LHCN-M2 (cell line): ENCODE measurements at regions not wholly inside any gene's neighbourhood (a gene's known extent, or its start where the extent isn't known, plus 50 kb on each side); places are given as distances from the start of the nearest gene placed in this dataset.
A peak's percentile ranks its signal among the peaks of the same experiment; 100 is the strongest.

Experiments used
- DNase-seq: peaks from one replicate; pipeline ENCODE4 v3.0.0-alpha.2; 2012; ENCODE audit warnings: low read depth

DNA sequence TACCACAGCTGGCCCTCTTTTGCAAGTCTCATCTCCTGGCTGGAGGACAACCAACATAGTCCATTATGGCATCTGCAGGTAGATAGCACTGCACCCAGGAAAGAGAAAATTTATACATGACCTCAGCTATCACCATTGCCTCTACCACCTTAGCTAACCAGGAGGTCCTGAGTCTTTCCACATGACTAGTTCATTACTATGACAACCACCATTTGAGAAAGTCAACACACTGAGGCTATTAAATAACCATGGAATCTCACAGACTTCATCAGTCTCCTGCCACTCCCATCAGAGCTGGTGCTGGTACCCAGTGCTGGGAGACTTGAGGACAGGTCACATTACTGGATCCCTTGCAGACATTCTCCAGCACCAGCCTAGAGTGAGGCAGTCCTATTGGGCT lies 285.9 kb downstream of the GBA3 start:
- no peak for DNase-seq

DNA sequence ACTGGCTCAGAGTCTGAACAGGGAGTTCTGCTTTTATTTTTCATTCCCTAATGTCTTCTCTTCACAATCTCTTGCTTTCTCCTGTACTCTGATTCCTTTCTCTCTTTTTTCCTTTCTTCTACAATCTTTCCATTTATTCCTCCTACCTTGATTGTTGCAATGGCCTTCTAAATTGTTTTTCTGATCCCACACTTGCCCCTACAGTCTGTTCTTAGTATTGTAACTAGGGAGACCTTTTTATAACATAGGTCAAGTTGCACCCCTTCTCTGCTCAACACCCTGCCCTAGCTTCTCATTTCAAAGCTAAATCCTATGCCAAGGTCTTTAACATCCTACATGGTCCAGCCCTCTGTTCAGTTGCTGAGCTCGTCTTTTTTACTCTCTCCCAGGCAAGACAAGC lies 277.9 kb downstream of the GBA3 start:
- no peak for DNase-seq

DNA sequence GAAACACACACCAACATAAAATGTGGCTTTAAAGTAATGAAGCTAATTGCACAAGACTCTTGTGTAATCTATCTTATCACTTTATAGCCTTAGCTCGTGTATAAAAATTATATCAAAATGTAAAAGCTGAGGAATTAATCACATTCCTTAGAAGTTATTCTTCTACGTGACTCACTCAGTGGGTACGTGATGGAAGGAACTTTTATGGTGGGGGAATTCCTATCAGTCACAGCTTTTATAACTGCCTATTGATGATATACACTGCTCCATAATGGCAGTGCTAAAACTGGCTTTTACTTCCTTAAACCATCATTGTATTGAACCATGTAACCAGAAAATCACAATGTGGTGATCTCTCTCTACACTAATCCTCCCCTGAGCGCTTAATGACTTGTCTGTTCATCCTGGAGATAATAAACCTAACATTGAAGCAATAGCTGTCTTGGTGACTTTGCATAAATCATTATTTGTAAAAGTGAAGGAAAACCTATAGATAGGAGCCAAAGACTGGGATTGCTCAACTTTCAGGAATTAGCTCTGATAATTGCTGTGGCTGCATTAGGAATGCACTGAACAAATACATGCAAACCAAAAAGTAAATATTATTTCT lies 276.7 kb downstream of the GBA3 start:
- peak; percentile 64 for DNase-seq

DNA sequence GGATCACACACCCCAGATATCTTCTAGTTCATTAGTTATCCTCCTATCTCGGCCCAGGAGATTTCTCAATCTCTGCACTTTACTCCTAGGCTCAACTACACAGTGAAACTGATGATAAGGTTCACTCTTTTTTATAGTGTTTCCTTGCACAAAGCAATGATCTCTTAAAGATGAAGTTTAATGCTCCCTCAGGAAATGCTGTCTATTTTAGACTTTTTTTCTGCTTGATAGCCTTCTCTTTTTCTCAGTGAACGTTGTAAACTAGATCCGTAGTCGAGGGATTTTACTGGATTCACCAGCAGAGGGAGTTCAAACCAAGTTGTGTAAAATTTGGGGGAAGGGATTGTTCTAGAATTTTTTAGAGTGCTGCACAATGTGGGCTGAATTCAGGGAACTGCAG lies 269.6 kb downstream of the GBA3 start:
- DNase-seq, result peak; percentile 56

DNA sequence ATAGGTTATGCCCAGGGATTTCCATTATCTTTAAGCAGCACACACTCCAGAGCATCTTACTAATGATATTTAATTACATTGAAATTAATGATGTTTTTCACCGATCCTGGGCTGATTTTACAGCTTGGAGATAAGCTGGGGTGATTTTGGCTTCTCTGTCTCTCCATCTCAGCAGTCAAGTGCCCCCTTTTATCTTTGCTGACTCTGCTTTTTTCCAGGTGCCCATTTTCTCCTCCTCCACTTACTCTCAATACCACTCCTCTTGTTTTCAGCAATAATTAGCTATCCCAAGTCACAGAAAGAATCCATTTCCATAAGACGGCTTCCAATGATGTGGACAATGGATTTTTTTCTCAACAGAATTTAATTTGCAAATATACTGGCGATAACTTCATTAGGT lies 266.7 kb downstream of the GBA3 start:
- DNase-seq, result no peak

DNA sequence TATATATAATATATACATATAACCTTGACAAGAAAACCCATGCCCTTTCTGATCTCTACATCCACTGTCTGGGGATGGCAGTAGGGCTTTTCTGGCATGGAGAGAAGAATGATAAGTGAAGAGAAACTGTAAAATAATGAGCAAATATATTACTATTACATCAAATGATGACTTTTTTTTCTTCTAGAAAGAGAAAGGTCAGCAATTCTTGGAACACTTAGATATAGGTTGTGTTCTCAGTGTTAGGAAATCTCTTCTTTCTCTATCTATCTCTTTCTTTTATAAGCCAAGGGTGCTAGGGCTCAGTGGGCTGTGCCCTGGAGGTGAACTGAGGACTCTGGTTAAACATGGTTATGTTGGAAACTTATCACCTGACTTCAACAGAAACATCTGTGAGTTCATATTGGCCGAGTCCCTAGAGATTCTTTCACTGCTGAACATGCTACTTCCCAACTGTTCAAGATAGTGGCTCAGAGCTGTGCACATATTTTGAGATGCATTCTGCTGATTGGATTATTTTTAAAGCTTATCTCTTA lies 265.1 kb downstream of the GBA3 start:
- no peak for DNase-seq

DNA sequence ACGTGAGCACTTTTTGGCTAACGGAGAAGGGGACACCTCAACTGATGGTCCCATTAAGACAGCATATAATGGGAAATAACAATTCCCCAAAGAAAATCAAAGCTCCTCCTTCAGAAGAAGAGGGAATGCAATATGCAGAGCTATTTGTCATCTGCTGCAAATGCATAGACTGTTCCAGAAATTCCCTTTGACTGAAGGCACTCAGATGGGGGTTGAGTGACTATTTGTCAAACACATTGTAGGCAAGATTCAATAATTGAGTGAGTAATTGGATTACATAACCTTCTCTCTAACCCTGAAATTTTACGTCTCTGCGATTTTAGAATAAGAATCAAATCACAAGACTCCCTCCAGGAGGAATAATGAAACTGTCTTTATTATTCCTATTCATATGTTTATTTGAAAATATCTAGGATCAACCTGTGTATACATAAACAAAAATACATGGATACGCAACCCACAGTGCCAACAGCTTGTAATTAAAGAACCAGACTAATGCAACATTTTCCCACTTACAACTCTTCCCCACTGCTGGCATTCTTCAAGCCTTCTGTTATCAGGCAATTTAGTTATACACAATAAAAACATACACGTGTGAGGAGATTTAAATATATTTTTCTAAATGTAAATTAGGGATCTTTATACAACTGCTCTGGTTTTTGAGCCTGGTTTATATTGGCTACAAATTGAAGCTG lies 256.6 kb downstream of the GBA3 start:
- no peak for DNase-seq

DNA sequence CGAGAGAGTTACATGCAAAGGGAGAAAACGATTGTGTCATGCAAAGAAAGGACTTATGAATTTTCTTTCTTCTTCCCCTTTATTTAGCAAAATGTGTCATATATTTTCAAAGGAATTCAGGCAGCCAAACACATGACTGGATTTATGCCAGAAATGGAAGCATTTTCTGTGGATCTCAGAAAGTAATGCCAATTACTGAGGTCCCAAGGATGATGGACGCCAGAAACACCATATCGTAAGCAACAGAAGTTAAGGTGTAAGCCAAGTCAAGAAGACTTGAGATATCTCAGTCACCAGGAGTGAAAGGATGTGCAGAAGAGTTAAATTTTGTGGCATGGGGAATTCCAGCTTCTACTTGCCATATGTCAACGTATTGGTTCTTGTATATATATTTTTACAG lies 255.1 kb downstream of the GBA3 start:
- DNase-seq, result no peak

DNA sequence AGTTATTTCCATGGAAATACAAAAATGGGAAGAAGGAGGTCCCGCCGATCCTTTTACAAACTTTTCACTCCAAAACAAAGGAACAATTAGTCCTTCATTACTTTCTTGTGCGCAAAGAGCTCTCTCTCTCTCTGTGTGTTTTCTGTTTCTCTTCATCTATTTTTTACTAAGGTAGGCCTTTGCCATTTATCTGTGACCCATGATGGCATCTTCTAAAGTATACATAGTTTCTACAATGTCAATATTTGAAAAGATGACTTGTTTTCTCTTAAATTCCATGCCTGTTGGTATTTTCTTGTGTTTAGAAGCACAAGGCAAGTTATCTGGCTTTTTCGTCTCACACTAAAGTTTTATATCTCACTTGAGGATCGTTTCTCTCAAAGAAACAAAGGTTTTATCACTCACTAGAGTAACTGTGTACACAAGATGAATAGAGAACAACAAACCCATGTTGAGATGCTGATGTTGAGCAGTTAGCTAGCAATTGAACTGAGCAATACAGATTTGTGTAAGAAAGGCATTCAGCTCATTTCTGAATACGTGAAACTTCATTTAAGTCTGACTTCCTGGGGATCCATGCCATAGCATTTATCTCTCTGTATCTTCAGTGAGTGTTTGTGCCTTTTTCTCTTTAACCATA lies 250.3 kb downstream of the GBA3 start:
- no peak for DNase-seq

DNA sequence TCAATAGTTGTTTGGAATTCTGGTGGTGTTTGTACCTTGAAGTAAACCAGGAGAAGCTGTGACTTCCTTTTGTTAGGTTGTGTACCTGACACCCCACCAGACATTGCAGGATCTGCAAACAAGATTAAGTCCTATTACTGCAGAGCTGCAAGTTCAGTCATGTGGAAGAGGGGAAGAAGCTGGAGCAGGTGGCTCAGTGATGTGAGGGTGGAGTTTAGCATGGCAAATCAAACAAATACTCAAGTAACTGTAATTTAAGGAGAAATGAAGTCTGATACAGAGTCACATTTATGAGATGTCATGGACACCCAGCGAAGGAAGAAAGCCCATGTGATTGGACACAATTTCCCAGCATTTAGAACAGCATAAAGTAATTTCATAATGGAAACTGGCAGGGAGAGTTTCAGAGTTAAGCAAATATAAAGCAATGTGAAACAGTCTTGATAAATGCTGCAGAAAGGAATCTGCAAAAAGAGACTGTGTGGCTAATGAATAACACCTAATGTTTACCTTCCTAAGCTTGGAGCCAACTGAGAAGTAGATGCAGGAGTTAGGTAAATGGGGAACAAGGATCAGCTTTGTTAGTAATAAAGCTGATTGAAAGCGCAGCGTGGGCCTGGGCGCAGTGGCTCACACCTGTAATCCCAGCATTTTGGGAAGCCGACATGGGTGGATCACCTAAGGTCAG lies 249.1 kb downstream of the GBA3 start:
- no peak for DNase-seq

DNA sequence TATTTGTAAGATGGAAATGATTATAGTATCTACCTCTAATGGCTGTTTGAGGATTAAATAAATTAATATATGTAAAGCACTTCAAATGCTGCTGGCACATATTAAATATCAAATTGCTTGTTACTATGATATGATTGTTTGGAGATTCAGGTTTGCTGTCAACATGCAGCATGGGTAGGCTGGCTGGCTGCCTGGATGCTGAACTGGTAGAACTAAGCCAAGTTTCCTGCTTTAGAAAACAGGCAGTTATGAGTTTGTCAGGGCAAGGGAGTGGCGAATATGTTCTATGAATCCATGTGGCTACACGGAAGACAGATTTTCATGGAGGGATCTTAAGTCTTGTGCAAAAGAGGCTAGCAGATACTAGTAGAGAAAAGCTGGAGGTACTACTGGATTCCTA lies 239.6 kb downstream of the GBA3 start:
- DNase-seq, result no peak

DNA sequence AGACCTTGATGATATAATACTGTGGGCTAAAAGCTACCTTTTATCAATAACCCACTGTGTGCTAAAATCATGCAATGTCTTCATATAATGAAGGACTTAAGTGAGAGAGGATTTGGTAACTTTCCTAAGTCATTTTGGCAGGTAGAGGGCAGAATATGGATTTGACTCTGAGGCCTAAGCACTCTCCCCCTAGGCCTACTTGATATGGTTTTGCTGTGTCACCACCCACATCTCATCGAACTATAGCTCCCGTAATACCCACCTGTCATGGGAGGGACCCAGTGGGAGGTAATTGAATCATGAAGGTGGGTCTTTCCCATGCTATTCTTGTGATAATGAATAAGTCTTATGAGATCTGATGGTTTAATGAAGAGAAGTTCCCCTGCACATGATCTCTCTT lies 229.7 kb downstream of the GBA3 start:
- no peak for DNase-seq

DNA sequence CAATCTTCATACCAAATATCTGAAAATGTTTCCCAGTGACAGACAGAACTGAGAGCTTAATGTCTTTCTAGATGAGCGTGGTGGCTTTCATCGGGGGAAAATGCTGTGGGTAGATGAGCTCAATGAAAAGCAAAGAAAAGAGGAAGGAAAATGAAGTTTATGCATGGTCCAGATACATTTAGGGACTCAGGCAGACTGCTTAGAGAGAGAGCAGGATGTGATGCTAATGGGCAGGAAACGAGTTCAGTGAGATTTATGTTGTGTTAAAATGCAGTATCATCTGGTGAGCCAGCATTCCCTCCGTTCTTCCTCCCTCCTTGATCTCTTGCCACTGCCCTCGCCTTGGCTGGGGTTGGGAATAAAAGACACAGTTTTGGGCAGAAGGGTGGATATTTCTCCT lies 229.2 kb downstream of the GBA3 start:
- DNase-seq, result no peak

DNA sequence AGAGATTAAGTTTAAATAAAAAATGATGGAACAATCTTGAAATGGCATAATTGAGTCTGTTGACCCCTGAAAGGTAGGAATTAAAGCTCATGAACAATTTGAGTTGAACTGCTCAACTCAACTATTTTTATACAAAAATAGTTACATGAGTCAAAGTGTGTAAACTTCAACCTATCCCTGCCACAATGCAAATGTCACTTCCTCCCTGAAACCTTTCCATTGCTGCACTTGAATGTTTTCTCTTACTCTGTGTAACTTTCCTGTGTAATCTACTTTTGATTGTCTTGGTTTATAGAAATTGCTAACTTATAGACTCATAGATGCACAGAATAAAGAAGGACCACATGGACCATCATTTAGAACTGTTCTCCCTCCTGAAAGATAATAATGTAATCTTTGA lies 218.5 kb downstream of the GBA3 start:
- no peak for DNase-seq

DNA sequence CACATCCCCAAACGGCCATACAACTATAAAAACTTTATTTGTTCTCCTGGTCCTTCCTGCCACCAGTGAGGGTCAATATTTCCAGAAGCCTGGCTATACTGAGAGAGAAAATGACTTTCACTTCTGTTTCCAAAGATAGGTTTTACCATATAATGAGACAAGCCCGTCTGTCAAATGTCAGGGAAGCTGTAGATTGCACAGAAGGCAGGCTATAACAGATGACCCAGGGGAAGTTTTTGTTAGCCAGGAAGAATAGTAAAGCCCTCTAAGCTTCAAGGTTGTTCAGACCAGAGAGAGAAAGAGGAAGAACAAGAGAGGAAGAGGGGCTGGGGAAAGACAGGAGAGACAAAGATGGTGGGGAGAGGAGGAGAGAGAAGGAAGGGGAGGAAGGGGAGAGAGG lies 217.5 kb downstream of the GBA3 start:
- no peak for DNase-seq

DNA sequence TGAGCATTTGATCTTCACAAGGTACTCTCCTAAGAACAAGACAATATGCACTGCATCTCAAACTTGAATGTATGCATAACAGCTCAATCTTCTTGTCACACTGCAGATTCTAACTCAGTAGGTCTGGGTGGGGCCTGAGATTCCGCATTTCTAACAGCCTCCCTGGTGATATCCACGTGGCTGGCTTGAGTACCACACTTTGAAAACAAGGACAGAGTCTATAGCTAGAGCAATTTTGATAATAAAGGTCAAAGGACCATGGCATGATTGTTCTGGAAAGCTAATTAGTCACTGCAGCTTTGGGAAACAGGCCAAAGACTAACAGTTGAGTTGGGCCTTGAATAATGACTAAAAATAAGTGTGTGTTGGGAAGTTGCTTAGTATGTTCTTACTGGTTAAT lies 213.3 kb downstream of the GBA3 start:
- DNase-seq, result no peak

DNA sequence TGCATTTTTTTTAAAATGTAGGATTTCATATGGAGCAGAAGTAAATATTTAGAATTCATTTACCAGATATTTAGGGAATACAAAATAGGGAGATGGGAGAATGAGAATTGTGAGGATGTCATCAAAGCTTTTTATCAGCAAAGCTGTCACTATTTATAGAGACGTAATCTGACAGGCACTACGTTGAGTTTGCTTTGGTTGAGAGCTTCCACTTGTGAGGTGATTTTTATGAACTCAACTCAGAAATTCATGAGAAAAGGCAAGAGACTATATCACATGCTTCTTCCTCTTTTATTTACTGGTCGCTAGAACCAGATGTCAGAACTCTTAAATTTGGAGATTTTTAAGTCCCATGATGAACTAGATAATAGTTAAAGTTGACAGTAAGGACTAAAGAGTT lies 211.2 kb downstream of the GBA3 start:
- no peak for DNase-seq

DNA sequence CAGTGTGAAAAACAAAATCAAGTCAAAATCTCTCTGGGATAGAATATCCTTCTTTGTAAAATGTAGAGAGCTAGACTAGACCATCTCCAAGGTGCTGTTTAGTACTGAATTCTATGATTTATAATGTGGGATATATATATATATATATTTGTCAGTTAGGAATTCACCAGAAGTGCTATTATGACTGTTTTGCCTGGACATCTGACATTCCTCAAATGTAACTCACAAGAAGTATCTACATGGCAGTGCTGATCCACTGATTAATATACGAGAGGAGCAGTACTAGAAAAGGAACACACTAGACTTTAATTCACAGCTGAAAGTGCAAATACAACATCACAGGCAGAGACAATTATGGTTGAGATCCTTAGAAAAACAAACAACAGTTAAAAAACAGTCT lies 208.9 kb downstream of the GBA3 start:
- DNase-seq, result peak; percentile 12

DNA sequence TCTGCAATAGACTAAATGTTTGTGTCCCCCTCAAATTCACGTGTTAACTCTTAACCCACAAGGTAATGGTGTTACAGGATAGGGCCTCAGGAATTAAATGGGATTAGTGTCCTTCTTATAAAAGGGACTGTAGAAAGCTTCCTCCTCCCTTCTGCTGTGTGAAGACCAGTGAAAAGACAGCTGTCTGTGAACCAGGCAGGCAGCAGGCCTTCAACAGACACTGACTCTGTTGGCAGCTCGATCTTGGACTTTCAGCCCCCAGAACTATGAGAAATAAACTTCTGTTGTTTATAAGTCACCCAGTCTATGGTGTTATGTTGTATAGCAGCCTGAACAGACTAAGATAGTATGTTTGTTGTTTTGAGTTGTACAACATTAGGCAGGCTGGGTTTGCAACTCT lies 208.1 kb downstream of the GBA3 start:
- DNase-seq, result no peak

DNA sequence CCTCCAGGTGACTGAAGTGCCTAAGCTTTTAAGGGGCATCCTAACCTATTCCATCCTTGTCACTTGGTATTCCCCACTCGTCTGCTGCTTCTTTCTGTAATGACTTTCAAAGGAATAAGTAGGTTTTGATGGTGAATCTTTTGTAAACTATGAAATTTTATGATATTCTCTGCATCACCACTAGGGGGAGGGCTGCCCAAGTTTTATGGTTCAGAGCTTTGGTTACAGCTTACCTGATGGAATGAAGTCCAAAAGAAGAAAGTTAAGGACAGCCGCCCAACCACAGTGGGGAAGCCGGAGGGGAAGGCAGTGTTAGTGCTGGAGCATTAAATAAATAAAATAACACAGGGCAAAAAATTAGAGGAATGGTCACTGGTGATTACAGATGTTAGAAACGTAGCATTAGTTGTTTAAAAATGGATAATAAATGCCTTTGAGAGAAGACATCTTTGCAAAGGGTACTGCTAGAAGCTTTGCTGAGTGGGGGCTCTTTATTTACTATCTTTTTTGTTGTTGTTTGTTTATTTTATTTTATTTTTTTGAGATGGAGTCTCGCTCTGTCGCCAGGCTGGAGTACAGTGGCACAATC lies 204.9 kb downstream of the GBA3 start:
- peak; percentile 13 for DNase-seq

DNA sequence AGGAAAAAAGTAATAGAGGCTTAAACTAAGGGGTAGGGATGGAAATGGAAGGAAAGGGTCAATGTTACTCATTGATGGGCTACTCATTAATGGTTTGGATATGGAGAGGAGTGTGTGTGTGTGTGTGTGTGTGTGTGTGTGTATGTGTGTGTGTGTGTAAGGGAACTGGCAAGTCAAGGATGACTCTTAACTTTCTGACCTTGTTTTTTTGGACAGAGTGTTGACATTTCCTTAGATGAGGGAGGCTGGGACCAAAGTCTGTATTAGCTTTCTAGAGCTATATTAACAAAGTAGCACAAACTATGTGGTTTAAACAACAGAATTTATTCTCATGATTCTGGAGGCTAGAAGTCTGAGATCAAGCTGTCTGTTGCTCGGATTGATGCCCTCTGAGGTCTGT lies 202.7 kb downstream of the GBA3 start:
- DNase-seq, result no peak

DNA sequence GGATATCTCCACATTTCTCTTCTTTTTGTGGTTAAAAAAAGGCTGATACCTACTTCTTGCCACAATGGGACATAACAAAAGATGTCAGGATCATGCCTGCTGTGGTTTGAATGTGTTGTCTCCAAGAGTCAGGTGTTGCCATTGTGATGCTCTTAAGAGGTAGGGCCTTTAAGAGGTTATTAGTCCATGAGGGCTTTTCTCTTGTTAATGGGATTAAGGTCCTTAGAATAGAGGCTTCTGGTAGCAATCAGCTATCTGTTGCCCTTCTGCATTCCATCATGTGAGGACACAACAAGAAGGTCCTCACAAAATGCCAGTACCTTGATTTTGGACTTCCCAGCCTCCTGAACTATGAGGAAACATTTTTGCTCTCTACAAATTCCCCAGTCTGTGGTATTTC lies 191.4 kb downstream of the GBA3 start:
- no peak for DNase-seq
